CD14-positive monocyte (primary cell): ENCODE measurements at regions not wholly inside any gene's neighbourhood (a gene's known extent, or its start where the extent isn't known, plus 50 kb on each side); places are given as distances from the start of the nearest gene placed in this dataset.

Experiments
- DNase-seq, 3 donors: peaks; one replicate each; pipeline ENCODE4 v3.0.0-alpha.2; 2011 to 2022
- H2AFZ ChIP-seq: 2 replicates; pipeline ENCODE4 v1.6.0; 2012; ENCODE audit warnings: mild to moderate bottlenecking, low read depth, low read length, inconsistent platforms; ENCODE audit not compliant: insufficient read depth, poor library complexity, severe bottlenecking
- H3K27ac ChIP-seq, 2 donors: 1 replicate in 1 of 2; 2 replicates in 1 of 2; pipeline ENCODE4 v1.5.1; 2012 to 2013; ENCODE audit warnings: low read length in 2 of 2, control low read depth in 1 of 2, inconsistent platforms in 1 of 2, low read depth in 1 of 2, mild to moderate bottlenecking in 1 of 2
- H3K27me3 ChIP-seq, 2 donors: one replicate each; pipeline versions ENCODE4 v1.6.0 to v1.6.1; 2011 to 2013; ENCODE audit warnings: low read length in 2 of 2; ENCODE audit not compliant: control insufficient read depth in 2 of 2, insufficient read depth in 2 of 2
- H3K36me3 ChIP-seq, 2 donors: replicated peaks in 1 of 2; 1 replicate in 1 of 2; 2 replicates in 1 of 2; pipeline versions ENCODE4 v1.5.1 to v1.6.1; 2012 to 2013; ENCODE audit warnings: low read length in 2 of 2, control low read depth in 1 of 2, inconsistent platforms in 1 of 2, mild to moderate bottlenecking in 1 of 2; ENCODE audit not compliant: insufficient read depth in 2 of 2, control insufficient read depth in 1 of 2
- H3K4me1 ChIP-seq, 2 donors: 1 replicate in 1 of 2; 2 replicates in 1 of 2; pipeline versions ENCODE4 v1.5.1 to v1.6.1; 2012 to 2013; ENCODE audit warnings: low read length in 2 of 2, control low read depth in 1 of 2, inconsistent platforms in 1 of 2, mild to moderate bottlenecking in 1 of 2, moderate library complexity in 1 of 2; ENCODE audit not compliant: insufficient read depth in 2 of 2, control insufficient read depth in 1 of 2
- H3K4me2 ChIP-seq: replicated peaks from 2 replicates; pipeline ENCODE3; 2012; ENCODE audit warnings: low read length, moderate library complexity, mild to moderate bottlenecking; ENCODE audit not compliant: poor library complexity, severe bottlenecking; ENCODE audit errors: extremely low read depth
- H3K4me3 ChIP-seq, 3 experiments: fragments of 200-600 bp in 1 of 3; sonication (generic) in 1 of 3; replicated peaks in 1 of 3; 1 replicate in 2 of 3; 2 replicates in 1 of 3; pipeline ENCODE4 v1.5.1; 2011 to 2013; ENCODE audit warnings: low read length in 3 of 3, mild to moderate bottlenecking in 3 of 3, control low read depth in 2 of 3, low read depth in 2 of 3, inconsistent platforms in 1 of 3, moderate library complexity in 1 of 3
- H3K79me2 ChIP-seq: 2 replicates; pipeline ENCODE4 v1.6.0; 2012; ENCODE audit warnings: mild to moderate bottlenecking, control low read depth, inconsistent platforms, low read length, moderate library complexity; ENCODE audit not compliant: insufficient read depth
- H3K9ac ChIP-seq: 2 replicates; pipeline ENCODE4 v1.6.0; 2017; ENCODE audit warnings: low read length, mild to moderate bottlenecking; ENCODE audit not compliant: insufficient read depth, poor library complexity, severe bottlenecking
- H3K9me3 ChIP-seq, 2 donors: replicated peaks in 1 of 2; 1 replicate in 1 of 2; 2 replicates in 1 of 2; pipeline versions ENCODE4 v1.5.1 to v1.6.1; 2012 to 2013; ENCODE audit warnings: low read length in 2 of 2, control low read depth in 1 of 2; ENCODE audit not compliant: control insufficient read depth in 1 of 2, insufficient read depth in 1 of 2
- H4K20me1 ChIP-seq: 2 replicates; pipeline ENCODE4 v1.6.0; 2012; ENCODE audit warnings: mild to moderate bottlenecking, low read length, control low read depth, moderate library complexity; ENCODE audit not compliant: insufficient read depth
- H3K27ac Mint-ChIP-seq, 7 donors: one replicate each; pipeline ENCODE4 v1.8.0; 2020; ENCODE audit warnings: mild to moderate bottlenecking in 7 of 7, mixed read lengths in 7 of 7, moderate library complexity in 6 of 7, inconsistent platforms in 2 of 7
- H3K27me3 Mint-ChIP-seq, 3 donors: one replicate each; pipeline ENCODE4 v1.8.0; 2021 to 2022; ENCODE audit warnings: low read depth in 3 of 3, mild to moderate bottlenecking in 3 of 3, mixed read lengths in 3 of 3, moderate library complexity in 3 of 3, inconsistent platforms in 1 of 3
- H3K36me3 Mint-ChIP-seq, 2 donors: one replicate each; pipeline ENCODE4 v1.8.0; 2020; ENCODE audit warnings: mixed read lengths in 2 of 2, inconsistent platforms in 1 of 2, mild to moderate bottlenecking in 1 of 2
- H3K4me1 Mint-ChIP-seq: one replicate; pipeline ENCODE4 v1.8.0; 2020; ENCODE audit warnings: mild to moderate bottlenecking, mixed read lengths
- H3K4me3 Mint-ChIP-seq, 2 donors: one replicate each; pipeline ENCODE4 v1.8.0; 2020; ENCODE audit warnings: mild to moderate bottlenecking in 2 of 2, mixed read lengths in 2 of 2, moderate library complexity in 1 of 2
- H3K9me3 Mint-ChIP-seq, 7 donors: one replicate each; pipeline ENCODE4 v1.8.0; 2020 to 2022; ENCODE audit warnings: mixed read lengths in 7 of 7, mild to moderate bottlenecking in 6 of 7, moderate library complexity in 6 of 7, inconsistent platforms in 2 of 7
- CTCF ChIP-seq: fragments of 200-600 bp; IDR thresholded peaks from one replicate; pipeline ENCODE4 v1.8.0; 2022; ENCODE audit warnings: antibody characterized with exemption, mild to moderate bottlenecking
- WGBS: methylation state at CpG from one replicate; pipeline ENCODE4 v1.1.5; 2013; ENCODE audit warnings: missing lambda C conversion rate; ENCODE audit not compliant: insufficient coverage; 5-methylcytosine and 5-hydroxymethylcytosine counted together
- intact Hi-C, 2 donors: fragments of 100-400 bp; cut with micrococcal nuclease; formaldehyde crosslinking; loops; one replicate each; pipeline versions ENCODE4 v1.15.0 to v1.15.1; 2023

DNA sequence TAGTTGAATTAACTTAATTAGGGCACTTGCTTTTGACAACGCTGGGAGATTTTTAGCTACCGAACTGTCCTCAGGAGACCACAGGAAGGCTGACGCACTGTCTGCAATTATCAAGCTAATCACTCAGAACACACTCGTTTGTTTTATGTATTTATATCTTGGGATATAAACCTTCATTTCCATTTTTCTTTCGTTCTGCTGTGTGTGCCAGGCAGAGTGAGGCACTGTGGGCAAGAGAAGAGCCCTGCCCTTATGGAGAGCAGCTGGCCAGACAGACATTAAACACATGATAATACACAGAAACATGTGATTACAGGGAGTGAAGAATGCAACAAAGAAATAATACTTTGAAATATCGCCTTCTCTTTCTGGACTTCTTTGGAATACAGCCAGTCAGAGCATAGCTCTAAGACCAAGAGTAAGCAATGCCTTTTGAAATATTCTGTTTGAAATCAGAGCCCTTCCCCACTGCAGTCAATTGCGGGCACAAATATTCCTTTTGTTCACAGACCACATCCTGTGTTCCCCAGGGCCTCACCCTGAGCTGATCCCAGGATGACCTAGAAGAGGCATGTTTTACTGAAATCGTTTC is 96.8 kb downstream of the ANKRD60 start:
- H3K4me1 Mint-ChIP-seq: no peaks in the 10 kb centered on the region
- no peak for DNase-seq
- Histone ChIP-seq H3K79me2 (no peaks in the 10 kb centered on the region), H3K27me3 (peaks cover 17 to 60% of the 10 kb centered on the region in 2 donors), H3K4me3 (no peak overlapping the region), H3K27ac (no peak overlapping the region), H3K9me3 (no peaks in the 10 kb centered on the region), H3K36me3 (no peaks in the 10 kb centered on the region), H3K4me1 (no peaks in the 10 kb centered on the region), H2AFZ (no peak overlapping the region), H3K9ac (no peak overlapping the region), H4K20me1 (no peaks in the 10 kb centered on the region), H3K4me2 (no peak overlapping the region)
- intact Hi-C loops: no loop called here
- peak overlapping the region in 1 of 2 donors; percentile 64 for H3K4me3 Mint-ChIP-seq
- no peaks in the 10 kb centered on the region for H3K36me3 Mint-ChIP-seq
- H3K27me3 Mint-ChIP-seq: peaks cover 50 to 66% (median 58%) of the 10 kb centered on the region in 3 donors
- H3K9me3 Mint-ChIP-seq: peaks cover 0 to 5% (median 0%) of the 10 kb centered on the region in 7 donors
- no peak for TF ChIP-seq CTCF
- 39% methylated on average over 2 of the region's 8 CpGs for WGBS
- H3K27ac Mint-ChIP-seq: peak overlapping the region in 1 of 7 donors; percentile 35

GRCh38 chr20:58131151-58131550 is 97.3 kb downstream of the ANKRD60 start:
- intact Hi-C loops: no loop called here
- H3K4me3 Mint-ChIP-seq: peak overlapping the region in 1 of 2 donors; percentile 64

More at GRCh38 chr20:58131151-58131550, 97.3 kb downstream of the ANKRD60 start:
- H2AFZ ChIP-seq: no peak overlapping the region
- H3K9me3 ChIP-seq: no peaks in the 10 kb centered on the region
- no peaks in the 10 kb centered on the region for H3K4me1 ChIP-seq
- DNase-seq: no peak
- Mint-ChIP-seq H3K27ac (no peak overlapping the region), H3K36me3 (no peaks in the 10 kb centered on the region), H3K4me1 (no peaks in the 10 kb centered on the region), H3K9me3 (peaks cover 0 to 7% (median 2%) of the 10 kb centered on the region in 7 donors), H3K27me3 (peaks cover 50 to 65% (median 53%) of the 10 kb centered on the region in 3 donors)
- H3K4me2 ChIP-seq: no peak overlapping the region
- no peaks in the 10 kb centered on the region for H4K20me1 ChIP-seq
- H3K36me3 ChIP-seq: no peaks in the 10 kb centered on the region
- peaks cover 17 to 60% of the 10 kb centered on the region in 2 donors for H3K27me3 ChIP-seq
- no peaks in the 10 kb centered on the region for H3K79me2 ChIP-seq
- H3K9ac ChIP-seq: no peak overlapping the region
- WGBS: 29% methylated on average over 1 of the region's 8 CpGs
- H3K27ac ChIP-seq: no peak overlapping the region
- H3K4me3 ChIP-seq: no peak overlapping the region
- TF ChIP-seq CTCF: no peak
